Astrocyte (in vitro differentiated cells and primary cell): ENCODE measurements at regions not wholly inside any gene's neighbourhood (a gene's known extent, or its start where the extent isn't known, plus 50 kb on each side); places are given as distances from the start of the nearest gene placed in this dataset.

Experiments
- DNase-seq: peaks from one replicate; pipeline ENCODE4 v3.0.0-alpha.2; 2010; ENCODE audit warnings: low read depth
- FAIRE-seq: peaks from 2 replicates; lab custom pipeline; 2011; peaks lifted over from hg19 to GRCh38; lab: Jason Lieb, UNC
- H2AFZ ChIP-seq: 2 replicates; pipeline ENCODE4 v1.6.0; 2012; ENCODE audit warnings: low read depth, low read length, inconsistent platforms
- H3K27ac ChIP-seq: 2 replicates; pipeline ENCODE4 v1.5.1; 2011; ENCODE audit warnings: low read depth, low read length, inconsistent platforms
- H3K27me3 ChIP-seq: 2 replicates; pipeline ENCODE4 v1.6.0; 2011; ENCODE audit warnings: low read length, inconsistent platforms; ENCODE audit not compliant: insufficient read depth
- H3K36me3 ChIP-seq: 2 replicates; pipeline ENCODE4 v1.5.1; 2011; ENCODE audit warnings: low read length, inconsistent platforms; ENCODE audit not compliant: insufficient read depth
- H3K4me1 ChIP-seq: 2 replicates; pipeline ENCODE4 v1.5.1; 2011; ENCODE audit warnings: low read length, inconsistent platforms; ENCODE audit not compliant: insufficient read depth
- H3K4me2 ChIP-seq: 2 replicates; pipeline ENCODE4 v1.6.0; 2012; ENCODE audit warnings: low read length, inconsistent platforms
- H3K4me3 ChIP-seq: 2 replicates; pipeline ENCODE4 v1.5.1; 2011; ENCODE audit warnings: low read depth, mild to moderate bottlenecking, low read length, inconsistent platforms; ENCODE audit not compliant: insufficient read depth
- H3K79me2 ChIP-seq: 2 replicates; pipeline ENCODE4 v1.6.0; 2012; ENCODE audit warnings: mild to moderate bottlenecking, low read length, inconsistent platforms; ENCODE audit not compliant: insufficient read depth
- H3K9ac ChIP-seq: 2 replicates; pipeline ENCODE4 v1.6.0; 2012; ENCODE audit warnings: mild to moderate bottlenecking, low read length, inconsistent platforms
- H3K9me3 ChIP-seq: 2 replicates; pipeline ENCODE4 v1.5.1; 2012; ENCODE audit warnings: low read depth, mild to moderate bottlenecking, low read length, inconsistent platforms; ENCODE audit not compliant: insufficient read depth
- H4K20me1 ChIP-seq: 2 replicates; pipeline ENCODE4 v1.6.0; 2012; ENCODE audit warnings: low read length, inconsistent platforms; ENCODE audit not compliant: insufficient read depth
- H3K27ac Mint-ChIP-seq: one replicate; pipeline ENCODE4 v1.8.0; 2021; ENCODE audit warnings: mild to moderate bottlenecking, mixed read lengths; ENCODE audit not compliant: unreplicated experiment
- H3K27me3 Mint-ChIP-seq: one replicate; pipeline ENCODE4 v1.8.0; 2021; ENCODE audit warnings: low read depth, mixed read lengths; ENCODE audit not compliant: unreplicated experiment
- H3K36me3 Mint-ChIP-seq: one replicate; pipeline ENCODE4 v1.8.0; 2021; ENCODE audit warnings: low read depth, mixed read lengths; ENCODE audit not compliant: unreplicated experiment
- H3K4me1 Mint-ChIP-seq: one replicate; pipeline ENCODE4 v1.8.0; 2021; ENCODE audit warnings: low read depth, mixed read lengths; ENCODE audit not compliant: unreplicated experiment
- H3K4me3 Mint-ChIP-seq: one replicate; pipeline ENCODE4 v1.8.0; 2021; ENCODE audit warnings: mild to moderate bottlenecking, moderate library complexity, mixed read lengths; ENCODE audit not compliant: unreplicated experiment
- H3K9me3 Mint-ChIP-seq: one replicate; pipeline ENCODE4 v1.8.0; 2021; ENCODE audit warnings: mild to moderate bottlenecking, mixed read lengths; ENCODE audit not compliant: unreplicated experiment
- CTCF ChIP-seq: IDR thresholded peaks from 2 replicates; pipeline ENCODE4 v1.5.1; 2011; ENCODE audit warnings: low read depth, mild to moderate bottlenecking, inconsistent platforms, low read length, moderate library complexity; ENCODE audit not compliant: insufficient read depth
- EZH2 ChIP-seq: IDR thresholded peaks from 2 replicates; pipeline ENCODE4 v1.6.1; 2012; ENCODE audit warnings: mild to moderate bottlenecking, low read length, inconsistent platforms; ENCODE audit not compliant: insufficient read depth

- H2AFZ ChIP-seq, result no peak overlapping the region
- no peaks in the 10 kb centered on the region for H3K36me3 ChIP-seq
- FAIRE-seq (no peak), DNase-seq (no peak)
- Mint-ChIP-seq H3K4me1 (no peaks in the 10 kb centered on the region), H3K27ac (no peak overlapping the region), H3K9me3 (no peaks in the 10 kb centered on the region), H3K27me3 (no peaks in the 10 kb centered on the region), H3K4me3 (no peak overlapping the region), H3K36me3 (no peaks in the 10 kb centered on the region)
- H3K79me2 ChIP-seq, result no peaks in the 10 kb centered on the region
- H3K4me1 ChIP-seq, result no peaks in the 10 kb centered on the region
- no peak for TF ChIP-seq EZH2
- no peak for TF ChIP-seq CTCF
- no peak overlapping the region for H3K4me3 ChIP-seq
- no peaks in the 10 kb centered on the region for H4K20me1 ChIP-seq
- H3K27me3 ChIP-seq, result no peaks in the 10 kb centered on the region
- no peak overlapping the region for H3K27ac ChIP-seq
- no peak overlapping the region for H3K4me2 ChIP-seq
- H3K9me3 ChIP-seq, result no peaks in the 10 kb centered on the region
- H3K9ac ChIP-seq, result no peak overlapping the region
Measured at GRCh38 chr5:117671551-117671950, 1096.9 kb upstream of the SEMA6A start.

DNA sequence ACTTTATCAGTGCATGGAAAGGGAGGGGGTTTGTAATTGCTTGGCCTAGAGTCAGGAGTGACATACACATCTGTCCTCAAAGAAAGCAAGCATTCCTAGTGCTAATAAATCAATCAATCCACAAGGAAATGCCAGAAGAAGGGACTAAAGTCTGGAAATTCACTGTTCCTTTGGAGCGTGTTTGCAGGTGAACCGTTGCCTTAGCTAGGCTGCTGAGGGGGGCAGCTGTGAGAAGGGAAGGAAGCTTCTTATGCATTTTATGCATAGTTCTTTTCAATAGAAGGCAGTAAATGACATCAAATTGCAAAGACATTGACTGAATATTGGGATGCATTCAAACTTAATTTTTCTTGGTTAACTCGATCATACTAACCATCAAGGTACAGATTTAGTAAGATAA lies 1092.5 kb upstream of the SEMA6A start:
- H3K4me2 ChIP-seq, result no peak overlapping the region
- Mint-ChIP-seq H3K9me3 (peaks cover 2% of the 10 kb centered on the region), H3K27ac (no peak overlapping the region), H3K36me3 (no peaks in the 10 kb centered on the region), H3K4me3 (no peak overlapping the region), H3K4me1 (no peaks in the 10 kb centered on the region), H3K27me3 (no peaks in the 10 kb centered on the region)
- H3K36me3 ChIP-seq, result no peaks in the 10 kb centered on the region
- no peak overlapping the region for H2AFZ ChIP-seq
- TF ChIP-seq CTCF, result no peak
- no peaks in the 10 kb centered on the region for H4K20me1 ChIP-seq
- H3K9ac ChIP-seq, result no peak overlapping the region
- H3K79me2 ChIP-seq, result no peaks in the 10 kb centered on the region
- H3K4me3 ChIP-seq, result no peak overlapping the region
- no peaks in the 10 kb centered on the region for H3K9me3 ChIP-seq
- no peaks in the 10 kb centered on the region for H3K27me3 ChIP-seq
- H3K4me1 ChIP-seq, result no peaks in the 10 kb centered on the region
- DNase-seq (no peak), FAIRE-seq (no peak)
- no peak overlapping the region for H3K27ac ChIP-seq

GRCh38 chr5:117665121-117665520 lies 1090.5 kb upstream of the SEMA6A start:
- Mint-ChIP-seq H3K27me3 (no peaks in the 10 kb centered on the region), H3K27ac (no peak overlapping the region), H3K36me3 (no peaks in the 10 kb centered on the region), H3K4me3 (no peak overlapping the region), H3K4me1 (no peaks in the 10 kb centered on the region), H3K9me3 (peaks cover 2% of the 10 kb centered on the region)
- H3K36me3 ChIP-seq, result no peaks in the 10 kb centered on the region
- no peaks in the 10 kb centered on the region for H3K27me3 ChIP-seq
- H3K4me3 ChIP-seq, result no peak overlapping the region
- H3K9me3 ChIP-seq, result no peaks in the 10 kb centered on the region
- no peak for TF ChIP-seq CTCF
- no peak for TF ChIP-seq EZH2
- no peak overlapping the region for H3K9ac ChIP-seq
- no peaks in the 10 kb centered on the region for H3K79me2 ChIP-seq
- no peaks in the 10 kb centered on the region for H4K20me1 ChIP-seq
- DNase-seq (no peak), FAIRE-seq (no peak)
- no peak overlapping the region for H3K27ac ChIP-seq
- H3K4me1 ChIP-seq, result no peaks in the 10 kb centered on the region
- H2AFZ ChIP-seq, result no peak overlapping the region
- H3K4me2 ChIP-seq, result no peak overlapping the region
